ENCODE measurements at regions not wholly inside any gene's neighbourhood (a gene's known extent, or its start where the extent isn't known, plus 50 kb on each side); places are given as distances from the start of the nearest gene placed in this dataset.

DNA sequence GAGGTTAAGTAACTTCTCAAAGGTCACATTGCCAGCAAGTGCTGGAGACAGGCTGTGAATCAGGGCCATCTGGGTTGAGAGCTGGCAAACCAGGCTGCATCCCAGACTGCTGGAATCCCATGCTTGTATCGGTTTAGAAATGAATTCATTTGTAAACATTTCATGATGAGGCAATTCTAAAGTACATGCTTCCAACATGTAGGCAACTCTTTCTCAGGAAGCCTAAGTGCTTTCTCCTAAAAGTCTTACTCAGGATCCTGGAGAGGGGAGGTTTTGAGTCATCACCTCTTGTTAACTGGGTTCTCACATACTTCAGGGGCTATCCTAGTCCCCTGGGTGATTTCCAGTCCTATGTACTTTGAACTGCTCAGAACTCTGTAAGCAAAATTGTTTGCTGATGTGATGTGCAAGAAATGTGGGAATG is 416.5 kb downstream of the MEIS1 start:
- DNase-seq, result no peak

DNA sequence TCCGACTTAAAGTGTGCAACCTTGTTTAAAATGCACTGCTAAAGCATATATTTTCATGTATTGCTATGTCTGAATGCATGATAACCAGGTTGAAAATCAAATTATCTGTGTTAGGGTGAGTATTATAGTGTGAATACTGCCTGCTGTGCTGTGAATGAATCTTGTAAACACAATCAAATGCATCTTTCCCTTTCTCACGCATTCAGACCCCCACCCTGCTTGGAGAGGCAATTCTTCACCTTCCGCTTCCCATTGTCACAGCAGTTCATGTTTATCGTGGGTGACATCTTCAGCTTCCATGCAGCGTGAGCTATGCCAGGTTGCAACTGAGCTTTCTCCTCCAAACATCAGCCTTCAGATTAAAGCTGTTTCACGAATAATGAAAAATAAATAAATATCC is 418.0 kb downstream of the MEIS1 start:
- DNase-seq, result no peak

DNA sequence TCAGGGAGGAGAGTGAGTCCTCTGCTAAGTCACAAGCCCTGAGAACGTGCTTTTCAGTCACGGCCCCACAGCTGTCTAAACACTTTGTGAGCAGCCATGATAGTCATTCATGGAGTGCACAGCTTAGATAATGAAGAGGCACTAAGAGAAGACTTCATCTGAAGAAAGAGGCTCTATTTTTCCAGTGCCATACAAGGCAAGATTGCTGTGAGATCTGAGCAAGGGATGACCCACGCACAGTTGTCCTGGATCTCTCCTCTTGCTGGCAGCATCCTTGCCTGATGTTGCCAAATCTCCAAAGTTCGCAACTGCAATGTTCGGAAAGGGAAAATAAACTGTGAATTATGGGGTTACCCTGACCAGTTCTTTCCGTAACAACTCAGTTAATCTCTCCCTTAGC is 418.7 kb downstream of the MEIS1 start:
- DNase-seq, result no peak

DNA sequence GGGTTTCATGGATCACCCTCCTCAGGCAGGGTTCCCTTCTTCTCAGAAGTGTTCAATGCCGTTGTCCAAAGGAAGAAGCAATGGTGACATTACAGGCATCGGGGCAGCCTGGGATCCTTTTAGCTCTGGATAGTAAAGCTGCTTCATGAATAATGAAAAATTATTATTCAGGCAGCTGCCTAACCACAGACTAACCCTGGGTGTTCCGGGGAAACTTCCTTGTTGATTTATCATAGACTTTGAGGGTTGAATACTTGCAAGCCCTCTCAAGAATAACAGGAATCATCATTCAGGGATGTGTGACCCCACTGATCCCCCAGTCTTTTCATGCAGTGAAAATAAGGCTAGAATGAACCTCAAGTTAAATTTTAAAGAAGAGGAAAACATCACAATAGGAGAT is 419.4 kb downstream of the MEIS1 start:
- no peak for DNase-seq

DNA sequence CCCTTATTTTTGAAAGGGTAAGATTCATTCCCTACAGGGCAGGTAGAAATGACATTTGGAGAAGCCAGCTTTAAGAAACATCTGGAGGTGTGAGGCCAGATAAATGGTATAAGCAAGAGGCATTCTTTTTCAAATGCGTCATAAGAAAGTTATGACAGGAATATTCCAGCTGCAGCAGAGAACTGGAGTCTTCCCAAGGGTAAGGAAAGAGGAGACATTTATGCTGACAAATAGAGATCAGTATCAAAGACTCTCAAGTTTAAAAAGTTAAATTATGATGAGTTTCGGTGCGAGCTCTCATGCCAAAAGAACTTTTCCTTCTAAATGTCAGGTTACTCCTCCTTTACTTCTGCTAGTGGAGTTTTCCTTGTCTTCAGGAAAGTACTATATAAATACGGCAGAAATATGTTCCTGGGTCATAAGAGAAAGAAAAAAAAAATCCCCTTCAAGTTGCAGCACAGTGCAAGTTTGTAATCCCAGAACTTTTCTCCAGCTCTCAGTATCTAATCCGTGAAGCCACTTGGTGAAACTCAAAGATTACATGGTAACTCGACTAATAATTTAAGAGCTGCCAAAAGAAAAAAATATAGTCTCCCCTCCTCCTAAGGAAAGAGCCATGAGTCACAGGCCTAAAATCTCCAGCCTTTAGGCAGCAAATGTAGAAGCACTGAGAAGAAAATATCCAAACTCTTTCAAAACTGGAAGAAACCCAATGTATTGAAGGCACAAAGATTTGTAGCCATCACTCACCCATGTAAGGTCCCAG is 428.1 kb downstream of the MEIS1 start:
- no peak for DNase-seq

DNA sequence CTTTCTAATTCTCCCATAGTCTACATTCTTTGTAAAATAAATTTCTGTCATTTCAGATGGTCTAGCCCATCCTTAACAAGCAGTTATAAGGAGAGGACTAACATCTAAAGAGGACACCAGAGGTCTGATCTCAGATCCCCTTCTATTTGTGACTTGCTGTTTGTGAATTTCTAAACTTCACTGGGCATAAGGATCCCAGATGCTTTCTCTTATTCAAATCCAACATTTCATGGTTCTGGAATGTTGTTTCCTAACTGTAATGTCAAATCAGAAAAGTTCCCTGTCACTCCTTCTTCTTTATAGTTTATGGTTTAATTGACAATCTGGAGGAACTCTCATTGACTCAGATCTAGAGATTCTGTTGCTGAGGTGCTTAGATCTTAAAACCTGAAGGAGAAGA is 430.2 kb downstream of the MEIS1 start:
- no peak for DNase-seq

DNA sequence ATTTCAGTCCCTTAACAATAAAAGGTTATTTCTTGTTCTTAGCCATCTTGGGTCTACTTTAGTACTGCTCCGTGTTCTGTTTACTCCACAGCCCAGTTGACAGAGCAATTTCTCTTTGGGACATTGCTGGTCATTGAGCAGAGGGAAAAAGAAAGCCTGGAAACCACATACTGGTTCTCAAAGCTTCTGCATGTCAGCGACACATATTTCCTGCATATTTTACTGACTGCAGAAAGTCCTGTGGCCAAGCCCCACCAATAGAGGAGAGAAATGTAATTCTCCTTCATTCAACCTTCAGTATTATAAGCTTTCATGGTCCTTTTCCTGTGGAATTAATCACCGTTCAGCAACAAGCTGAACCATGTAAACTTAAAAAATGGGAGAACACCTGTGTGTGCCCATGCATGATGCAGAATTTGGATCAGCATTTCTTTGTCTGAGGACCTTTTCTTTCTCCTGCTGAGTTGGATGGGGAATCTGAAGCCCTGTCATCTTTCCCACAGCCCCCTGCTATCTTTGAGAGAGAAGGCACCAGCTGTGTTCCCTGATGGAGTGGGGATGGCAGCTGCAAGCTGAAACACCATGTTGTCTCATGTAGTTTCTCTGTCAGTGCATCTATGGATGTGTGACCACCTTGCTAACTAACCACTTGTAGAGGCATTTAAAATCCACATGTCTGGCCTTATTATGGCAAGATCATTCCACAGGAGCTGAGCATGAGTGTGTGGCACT is 431.6 kb downstream of the MEIS1 start:
- DNase-seq, result no peak

DNA sequence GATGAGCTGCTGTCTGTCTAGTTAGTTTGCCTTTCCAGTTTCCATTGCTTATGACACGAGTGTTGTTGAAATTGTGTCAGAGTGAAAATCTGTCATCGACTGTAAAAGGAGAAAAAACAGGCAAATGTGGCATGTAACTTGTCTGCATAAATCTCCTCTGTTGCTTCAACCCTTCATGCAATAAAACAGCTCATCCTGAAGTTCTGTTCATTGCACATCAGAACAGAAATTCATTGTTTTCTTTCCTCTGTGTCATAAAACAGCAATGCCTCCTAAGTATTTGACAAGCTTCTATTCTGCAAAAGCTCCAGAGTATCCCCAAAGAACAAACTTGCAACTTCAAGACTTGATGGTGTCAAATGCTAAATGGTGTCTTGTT is 432.1 kb downstream of the MEIS1 start:
- DNase-seq, result no peak

DNA sequence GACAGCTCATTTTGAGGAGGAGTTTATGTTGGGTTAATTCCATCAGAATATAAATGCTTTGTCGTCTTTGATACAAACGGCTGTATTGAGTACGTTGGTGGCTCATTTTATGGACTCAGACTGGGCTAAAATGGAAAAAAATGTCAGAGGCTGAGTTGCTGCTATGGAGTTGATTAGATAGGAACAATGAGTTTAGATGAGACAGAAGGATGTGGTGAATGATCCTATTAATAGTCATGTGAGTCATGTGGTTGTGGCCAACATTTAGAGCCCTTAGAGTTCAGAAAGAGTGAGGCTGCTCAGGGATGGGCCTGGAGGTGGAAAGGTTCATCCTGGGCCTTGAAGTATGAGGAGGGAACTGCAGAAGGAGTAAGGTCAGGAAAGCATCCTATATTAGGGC is 434.2 kb downstream of the MEIS1 start:
- DNase-seq, result no peak

DNA sequence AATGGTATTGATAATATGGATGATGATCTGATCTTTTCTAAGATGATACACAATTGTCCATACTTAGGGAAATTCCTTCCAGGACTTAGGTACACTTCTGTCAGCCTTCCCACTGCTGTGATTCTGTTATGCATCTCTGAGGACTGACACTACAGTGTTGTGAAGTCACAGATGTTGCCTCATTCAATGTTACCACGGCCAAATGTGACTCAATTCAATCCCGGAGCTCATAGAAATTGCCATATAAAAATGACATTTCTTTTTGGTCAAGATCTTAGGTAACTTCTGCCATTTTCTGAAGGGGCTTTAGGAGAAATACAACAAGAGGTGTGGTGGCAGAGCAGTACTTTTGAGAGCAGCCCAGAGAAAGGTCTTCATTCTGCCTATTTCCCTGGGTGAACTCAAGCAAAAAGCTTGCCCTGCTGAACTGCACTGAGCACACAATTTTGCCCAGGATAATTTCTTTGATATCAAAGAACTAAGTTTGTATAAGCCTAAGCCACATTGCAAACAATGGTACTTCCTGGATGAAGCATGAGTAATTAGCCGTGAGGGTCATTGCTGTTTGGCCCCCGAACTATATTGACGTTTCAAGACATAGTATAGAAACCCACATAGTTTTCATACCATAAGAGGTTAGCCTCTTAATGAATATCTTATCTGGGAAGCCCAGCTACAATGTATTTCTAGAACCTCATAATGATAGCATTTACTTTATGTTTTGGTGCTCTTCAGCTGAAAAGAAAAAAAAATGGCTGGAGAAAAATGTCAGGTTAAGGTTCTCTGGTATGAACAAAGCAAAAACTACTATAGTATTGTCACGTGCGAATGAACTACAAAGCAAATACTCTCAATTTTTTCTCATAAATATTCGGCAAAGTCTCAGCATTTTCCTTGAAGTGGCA is 437.4 kb downstream of the MEIS1 start:
- no peak for DNase-seq

DNA sequence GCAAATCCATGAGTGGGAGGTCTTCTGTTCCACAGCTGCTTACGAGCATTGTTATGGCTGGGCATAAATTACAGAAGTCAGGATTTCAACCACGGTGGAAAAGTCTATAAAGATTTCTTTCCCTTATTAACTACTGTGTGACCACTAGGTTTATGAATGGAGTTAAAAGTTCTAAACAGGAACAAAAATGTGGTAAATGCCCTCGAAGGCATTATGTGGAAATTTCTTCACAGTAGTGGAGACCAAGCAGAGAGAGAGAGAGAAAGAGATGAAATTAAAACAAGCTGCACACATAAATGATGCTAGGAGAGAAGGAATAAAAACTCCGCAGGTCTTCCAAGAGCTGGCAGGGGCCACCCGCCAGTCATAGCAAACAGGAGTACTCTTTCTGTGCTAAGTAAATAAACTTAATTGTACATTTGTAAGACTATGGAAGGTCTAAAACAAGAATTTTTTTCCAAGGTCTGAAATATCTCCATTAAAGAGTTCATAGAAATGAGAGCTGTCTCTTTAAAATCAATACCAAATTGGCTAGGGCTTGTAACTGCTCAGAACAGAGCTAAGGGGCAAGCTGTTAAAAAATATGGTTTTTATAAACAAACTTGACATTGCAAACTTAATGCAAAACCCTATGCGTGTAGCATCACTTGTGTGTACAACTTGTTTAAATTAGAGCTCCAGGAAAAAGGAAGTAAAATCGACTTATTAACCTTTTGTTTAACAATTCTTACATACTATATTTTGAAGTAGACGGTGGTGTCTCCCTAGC is 438.2 kb downstream of the MEIS1 start:
- no peak for DNase-seq

DNA sequence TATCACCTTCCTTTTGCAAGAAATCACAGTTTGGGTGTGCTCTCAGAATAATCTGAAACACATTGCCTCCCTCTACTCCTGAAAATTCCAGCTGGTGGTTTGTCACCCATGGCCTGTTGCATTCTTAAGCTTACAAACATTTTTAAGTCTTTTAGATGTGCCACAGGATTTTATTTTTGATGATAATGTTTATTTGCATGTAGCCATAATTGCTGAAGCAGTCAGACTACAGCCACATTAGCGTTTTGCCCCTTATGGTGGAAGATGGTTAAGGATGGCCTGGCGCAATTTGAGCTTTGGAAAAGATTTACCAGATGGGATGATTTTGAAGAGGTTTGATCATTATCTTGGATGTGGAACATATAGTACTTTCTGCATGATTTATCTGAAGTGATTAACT is 439.5 kb downstream of the MEIS1 start:
- no peak for DNase-seq

DNA sequence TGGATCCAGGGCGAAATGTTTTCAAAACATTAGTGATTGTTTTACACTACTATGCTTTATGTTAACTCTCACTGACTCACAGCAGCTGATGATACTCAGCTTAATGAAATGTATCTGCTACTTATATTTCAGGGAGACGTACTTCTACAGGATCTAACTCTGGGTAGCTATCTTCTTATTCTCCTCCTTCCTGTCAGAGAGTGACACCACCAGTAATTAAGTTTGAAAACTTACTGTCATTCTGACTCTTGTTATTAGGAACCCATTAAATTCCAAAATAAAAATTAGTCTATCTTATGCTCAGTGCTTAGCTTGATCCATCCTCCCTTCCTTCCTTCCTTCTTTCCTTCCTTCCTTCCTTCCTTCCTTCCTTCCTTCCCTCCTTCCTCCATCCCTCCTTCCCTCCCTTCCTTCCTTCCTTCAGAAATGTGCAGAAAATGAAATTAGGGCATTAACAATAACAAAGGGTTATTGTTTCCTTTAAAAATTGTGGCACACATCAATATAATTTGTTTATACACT is 441.1 kb downstream of the MEIS1 start:
- DNase-seq, result no peak

DNA sequence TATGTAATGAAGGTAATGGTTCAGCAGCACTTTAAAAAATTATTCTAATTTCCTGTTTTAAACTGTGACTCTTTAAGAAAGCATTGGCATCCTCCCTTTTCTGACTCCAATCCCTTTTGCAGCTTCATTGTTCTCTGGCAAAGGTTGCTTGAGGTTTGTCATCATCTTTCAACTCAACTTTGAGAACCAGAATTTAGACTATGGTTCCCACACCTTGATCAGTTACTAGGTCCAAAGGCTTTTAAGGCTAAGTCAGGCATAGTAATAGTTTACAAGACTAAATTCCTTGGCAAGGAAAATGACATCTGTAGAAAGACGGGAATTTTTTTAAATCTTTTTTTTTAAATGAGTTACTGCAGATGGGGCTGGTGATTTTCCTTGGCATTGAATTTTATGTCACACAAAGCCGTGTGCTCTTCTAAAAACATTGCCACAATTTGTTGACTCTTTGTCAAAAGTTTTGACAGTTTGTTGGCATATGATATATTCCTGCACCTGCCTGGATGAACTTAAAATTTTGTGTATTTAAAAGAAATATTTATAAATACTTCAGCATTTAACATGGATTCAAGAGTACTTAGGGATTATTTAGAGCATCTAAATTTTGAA is 451.0 kb downstream of the MEIS1 start:
- DNase-seq, result no peak

DNA sequence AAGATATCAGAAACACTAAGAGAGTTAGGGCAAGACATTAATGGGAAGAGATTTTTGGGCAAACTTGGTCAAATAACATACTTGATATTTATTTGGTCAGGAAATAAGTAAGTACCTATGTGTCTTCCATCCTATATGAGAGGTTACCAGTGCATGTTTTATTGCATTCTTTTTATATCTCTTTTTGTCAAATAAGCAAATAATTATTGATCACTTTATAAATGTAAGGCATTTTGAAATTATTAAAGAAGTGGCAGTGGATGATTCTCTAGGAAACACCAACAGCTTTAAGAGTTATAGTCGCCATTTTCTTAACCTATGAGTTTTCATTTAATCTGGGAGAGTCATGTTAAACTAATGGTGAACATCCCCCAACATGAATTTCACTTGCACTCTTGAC is 453.3 kb downstream of the MEIS1 start:
- no peak for DNase-seq

DNA sequence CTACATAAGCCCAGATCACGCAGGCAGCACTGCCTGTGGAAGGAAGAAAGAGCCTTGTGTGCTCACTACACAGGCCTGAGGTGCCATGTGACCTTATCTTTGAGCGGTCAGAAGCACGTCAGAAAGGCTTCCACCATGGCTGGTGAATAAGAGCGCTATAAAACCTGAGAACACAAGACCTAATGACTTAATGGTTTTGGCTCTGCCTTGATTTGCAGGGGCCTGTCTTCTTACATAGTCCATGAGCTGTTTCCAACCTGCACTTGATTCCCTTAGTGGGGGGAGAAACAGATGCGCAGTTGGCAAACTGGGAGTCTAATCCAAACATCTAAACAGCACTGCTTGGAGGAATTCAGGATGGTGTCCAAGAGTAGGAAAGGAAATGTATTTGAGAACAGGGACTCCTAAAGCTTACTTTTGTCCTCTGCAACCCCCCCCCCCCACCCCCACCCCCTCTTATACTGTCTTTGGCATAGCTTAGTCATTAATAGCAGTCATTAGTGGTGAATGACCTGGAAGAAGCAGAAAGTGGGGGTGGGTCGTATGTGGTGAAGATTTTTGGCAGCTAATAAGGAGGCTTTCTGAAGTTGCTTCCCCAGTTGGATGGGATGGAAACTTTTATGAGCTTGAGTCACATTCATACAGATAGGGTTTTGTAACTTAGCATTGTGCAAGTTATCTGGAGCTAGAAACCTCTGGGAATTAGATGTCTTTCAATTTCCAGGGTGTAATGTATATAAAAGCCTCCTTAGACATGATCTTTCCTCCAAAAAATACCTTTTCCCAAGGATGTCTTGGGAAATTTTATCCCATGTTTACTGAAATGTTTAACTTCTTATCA is 454.1 kb downstream of the MEIS1 start:
- no peak for DNase-seq

DNA sequence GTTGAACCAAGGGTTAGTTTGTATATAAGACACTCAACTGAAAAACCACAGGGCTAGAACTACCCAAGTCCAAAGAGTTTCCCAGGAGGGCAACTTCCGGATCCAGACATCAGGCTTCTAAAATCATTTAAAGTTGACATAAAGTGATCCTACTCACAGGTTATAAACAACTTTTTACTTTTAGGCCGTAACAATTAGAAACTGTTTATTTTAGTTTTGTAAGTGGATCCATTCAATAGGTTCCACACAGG is 454.6 kb downstream of the MEIS1 start:
- DNase-seq, result no peak

DNA sequence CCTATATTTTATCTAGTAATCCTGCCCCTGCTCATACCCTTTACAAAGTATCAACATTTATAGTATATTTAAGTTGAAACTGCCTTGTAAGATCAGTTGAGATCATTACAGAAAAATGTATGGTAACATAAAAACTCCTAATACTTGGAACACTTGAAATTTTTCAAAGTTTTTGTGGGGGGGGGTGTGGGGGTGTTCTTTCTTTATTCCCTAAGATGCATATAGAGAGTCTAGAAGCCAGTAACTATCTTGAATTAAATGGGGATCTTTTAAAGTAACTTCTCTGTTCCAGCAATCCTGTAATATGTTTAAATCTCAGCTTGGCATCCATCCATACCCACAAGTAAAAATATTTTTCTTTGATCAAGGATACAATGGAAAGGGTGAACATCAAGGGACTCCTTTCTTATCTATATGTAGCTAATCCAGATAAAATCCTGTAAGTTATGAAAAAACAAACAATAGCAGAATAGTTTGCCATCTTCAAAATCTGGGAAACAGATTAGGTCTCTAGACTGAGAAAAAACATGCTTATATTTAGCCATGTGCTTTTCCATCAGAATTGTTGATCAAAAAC is 455.3 kb downstream of the MEIS1 start:
- no peak for DNase-seq

DNA sequence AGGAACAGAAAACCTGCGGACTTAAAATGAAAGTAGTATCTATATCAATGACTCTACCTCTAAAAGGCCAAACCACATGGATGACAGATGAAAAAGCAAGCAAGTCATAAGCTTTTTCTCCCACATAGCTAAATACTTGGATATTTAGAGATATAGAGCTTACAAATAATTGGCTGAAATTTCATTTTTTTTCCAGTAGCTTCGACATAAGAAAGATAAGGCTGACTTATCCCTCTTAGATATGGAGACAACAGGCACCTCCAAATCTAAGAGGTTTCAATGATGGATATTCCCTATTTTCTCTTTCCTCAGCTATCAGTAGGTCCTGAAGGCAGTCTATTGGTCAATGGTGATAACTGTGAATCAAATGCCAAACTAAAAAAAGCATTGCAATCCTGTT is 460.3 kb downstream of the MEIS1 start:
- no peak for DNase-seq

DNA sequence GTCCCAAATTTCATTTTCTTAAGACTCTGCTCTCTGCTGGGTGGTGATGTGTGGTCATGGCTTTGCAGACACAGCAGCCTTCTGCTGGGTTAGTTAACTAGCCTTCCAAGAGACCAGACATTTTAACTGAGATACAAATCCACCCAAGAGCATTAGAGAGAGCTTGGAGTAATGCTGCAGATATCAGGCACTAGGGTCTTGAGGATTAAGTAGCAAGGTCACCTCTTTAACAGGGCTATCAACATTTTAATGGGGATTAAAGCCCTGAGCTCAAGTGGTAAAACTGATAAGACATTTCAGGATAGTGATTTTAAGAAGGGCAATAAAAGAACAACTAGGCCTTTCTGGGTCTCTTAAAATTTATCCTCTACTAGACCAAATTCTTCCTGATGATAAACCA is 461.2 kb downstream of the MEIS1 start:
- DNase-seq, result no peak

DNA sequence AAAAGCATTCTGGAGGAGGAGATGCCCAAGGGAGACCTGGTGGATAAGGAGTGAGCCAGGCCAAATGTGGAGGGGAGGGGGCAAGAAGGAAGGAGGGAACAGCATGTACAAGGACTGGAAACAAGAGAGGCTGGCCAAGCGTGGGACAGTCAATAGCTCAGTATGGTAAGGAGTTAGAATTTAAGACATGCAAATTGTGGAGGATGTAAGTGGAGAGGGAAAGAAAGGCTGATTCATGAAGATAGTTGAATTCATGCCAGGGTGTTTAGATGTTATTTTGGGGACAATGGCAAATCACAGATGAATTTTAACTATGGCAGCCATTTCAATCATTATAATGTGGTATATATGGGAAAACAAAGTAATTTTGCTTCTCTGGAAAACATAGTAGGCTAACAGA is 462.3 kb downstream of the MEIS1 start:
- no peak for DNase-seq
